Smooth muscle cell (in vitro differentiated cells): ENCODE measurements at regions not wholly inside any gene's neighbourhood (a gene's known extent, or its start where the extent isn't known, plus 50 kb on each side); places are given as distances from the start of the nearest gene placed in this dataset.

Experiments
- DNase-seq: peaks from one replicate; lab custom pipeline; 2025; ENCODE audit not compliant: unreplicated experiment; lab: John Stamatoyannopoulos, UW
- H2AFZ ChIP-seq: fragments of 200-600 bp; sonication (generic); 2 replicates; pipeline ENCODE4 v1.6.0; 2016; ENCODE audit warnings: antibody characterized with exemption, low read depth, mild to moderate bottlenecking
- H3F3A ChIP-seq: fragments of 200-600 bp; sonication (generic); 2 replicates; pipeline ENCODE4 v1.6.0; 2017; ENCODE audit warnings: antibody characterized with exemption, low read depth
- H3K27ac ChIP-seq: fragments of 200-600 bp; sonication (generic); 2 replicates; pipeline ENCODE4 v1.5.1; 2016; ENCODE audit warnings: low read depth, mild to moderate bottlenecking
- H3K27me3 ChIP-seq: fragments of 200-600 bp; sonication (generic); 2 replicates; pipeline ENCODE4 v1.6.1; 2016; ENCODE audit warnings: low read depth, mild to moderate bottlenecking
- H3K36me3 ChIP-seq: fragments of 200-600 bp; sonication (generic); 2 replicates; pipeline ENCODE4 v1.5.1; 2016; ENCODE audit warnings: low read depth
- H3K4me1 ChIP-seq: fragments of 200-600 bp; sonication (generic); 2 replicates; pipeline ENCODE4 v1.5.1; 2016; ENCODE audit warnings: low read depth
- H3K4me2 ChIP-seq: fragments of 200-600 bp; sonication (generic); 2 replicates; pipeline ENCODE4 v1.6.0; 2016; ENCODE audit warnings: mild to moderate bottlenecking
- H3K4me3 ChIP-seq: fragments of 200-600 bp; sonication (generic); 2 replicates; pipeline ENCODE4 v1.5.1; 2016; ENCODE audit warnings: mild to moderate bottlenecking
- H3K79me2 ChIP-seq: fragments of 200-600 bp; sonication (generic); 2 replicates; pipeline ENCODE4 v1.6.0; 2016; ENCODE audit warnings: low read depth, mild to moderate bottlenecking
- H3K9ac ChIP-seq: fragments of 200-600 bp; sonication (generic); 2 replicates; pipeline ENCODE4 v1.6.0; 2016; ENCODE audit warnings: low read depth
- H3K9me3 ChIP-seq: fragments of 200-600 bp; sonication (generic); replicated peaks from 2 replicates; pipeline ENCODE4 v1.5.1; 2016; ENCODE audit warnings: low read depth
- H4K20me1 ChIP-seq: fragments of 200-600 bp; sonication (generic); 2 replicates; pipeline ENCODE4 v1.6.0; 2016; ENCODE audit warnings: low read depth
- WGBS: methylation state at CpG from one replicate; pipeline ENCODE4 v1.1.7; 2016; ENCODE audit warnings: low lambda C conversion rate; 5-methylcytosine and 5-hydroxymethylcytosine counted together
- TF ChIP-seq, protein P1 (sequence below): fragments of 200-600 bp; sonication (generic); IDR thresholded peaks from 2 replicates; pipeline ENCODE4 v1.5.1; 2017; ENCODE audit warnings: borderline replicate concordance, mild to moderate bottlenecking, antibody characterized with exemption; ENCODE audit not compliant: insufficient read depth, poor library complexity, severe bottlenecking

DNA sequence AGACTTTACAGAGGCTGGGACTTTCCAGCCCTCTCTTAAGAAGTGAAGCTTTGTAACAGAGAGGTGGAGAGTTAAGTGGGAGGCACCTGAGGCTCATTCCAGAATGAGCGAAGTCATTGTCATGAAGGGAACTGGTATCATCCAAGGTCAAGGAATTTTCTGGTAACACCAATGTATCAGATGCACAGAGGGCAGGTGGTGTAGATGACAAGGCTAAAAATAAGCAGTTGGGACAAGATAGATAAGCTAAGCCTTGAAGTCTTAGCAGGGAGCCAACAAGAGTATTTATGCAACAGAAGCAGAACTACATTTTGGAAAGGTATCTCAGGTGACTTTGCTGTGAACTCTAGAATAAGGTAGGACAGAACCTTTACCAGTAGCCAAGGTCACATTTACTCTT lies 257.0 kb upstream of the AUTS2 start:
- H3K4me1 ChIP-seq, result no peaks in the 10 kb centered on the region
- H3K27ac ChIP-seq, result no peak overlapping the region
- TF ChIP-seq, protein P1, sequence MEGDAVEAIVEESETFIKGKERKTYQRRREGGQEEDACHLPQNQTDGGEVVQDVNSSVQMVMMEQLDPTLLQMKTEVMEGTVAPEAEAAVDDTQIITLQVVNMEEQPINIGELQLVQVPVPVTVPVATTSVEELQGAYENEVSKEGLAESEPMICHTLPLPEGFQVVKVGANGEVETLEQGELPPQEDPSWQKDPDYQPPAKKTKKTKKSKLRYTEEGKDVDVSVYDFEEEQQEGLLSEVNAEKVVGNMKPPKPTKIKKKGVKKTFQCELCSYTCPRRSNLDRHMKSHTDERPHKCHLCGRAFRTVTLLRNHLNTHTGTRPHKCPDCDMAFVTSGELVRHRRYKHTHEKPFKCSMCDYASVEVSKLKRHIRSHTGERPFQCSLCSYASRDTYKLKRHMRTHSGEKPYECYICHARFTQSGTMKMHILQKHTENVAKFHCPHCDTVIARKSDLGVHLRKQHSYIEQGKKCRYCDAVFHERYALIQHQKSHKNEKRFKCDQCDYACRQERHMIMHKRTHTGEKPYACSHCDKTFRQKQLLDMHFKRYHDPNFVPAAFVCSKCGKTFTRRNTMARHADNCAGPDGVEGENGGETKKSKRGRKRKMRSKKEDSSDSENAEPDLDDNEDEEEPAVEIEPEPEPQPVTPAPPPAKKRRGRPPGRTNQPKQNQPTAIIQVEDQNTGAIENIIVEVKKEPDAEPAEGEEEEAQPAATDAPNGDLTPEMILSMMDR, result no peak
- H3K4me2 ChIP-seq, result no peak overlapping the region
- no peaks in the 10 kb centered on the region for H3K79me2 ChIP-seq
- H4K20me1 ChIP-seq, result no peaks in the 10 kb centered on the region
- H3K4me3 ChIP-seq, result no peak overlapping the region
- 89% methylated on average over 1 of the region's 1 CpG for WGBS
- H2AFZ ChIP-seq, result no peak overlapping the region
- H3K27me3 ChIP-seq, result no peaks in the 10 kb centered on the region
- H3K9me3 ChIP-seq, result no peaks in the 10 kb centered on the region
- H3F3A ChIP-seq, result peaks cover 5% of the 10 kb centered on the region
- no peaks in the 10 kb centered on the region for H3K36me3 ChIP-seq
- H3K9ac ChIP-seq, result no peak overlapping the region
- no peak for DNase-seq

DNA sequence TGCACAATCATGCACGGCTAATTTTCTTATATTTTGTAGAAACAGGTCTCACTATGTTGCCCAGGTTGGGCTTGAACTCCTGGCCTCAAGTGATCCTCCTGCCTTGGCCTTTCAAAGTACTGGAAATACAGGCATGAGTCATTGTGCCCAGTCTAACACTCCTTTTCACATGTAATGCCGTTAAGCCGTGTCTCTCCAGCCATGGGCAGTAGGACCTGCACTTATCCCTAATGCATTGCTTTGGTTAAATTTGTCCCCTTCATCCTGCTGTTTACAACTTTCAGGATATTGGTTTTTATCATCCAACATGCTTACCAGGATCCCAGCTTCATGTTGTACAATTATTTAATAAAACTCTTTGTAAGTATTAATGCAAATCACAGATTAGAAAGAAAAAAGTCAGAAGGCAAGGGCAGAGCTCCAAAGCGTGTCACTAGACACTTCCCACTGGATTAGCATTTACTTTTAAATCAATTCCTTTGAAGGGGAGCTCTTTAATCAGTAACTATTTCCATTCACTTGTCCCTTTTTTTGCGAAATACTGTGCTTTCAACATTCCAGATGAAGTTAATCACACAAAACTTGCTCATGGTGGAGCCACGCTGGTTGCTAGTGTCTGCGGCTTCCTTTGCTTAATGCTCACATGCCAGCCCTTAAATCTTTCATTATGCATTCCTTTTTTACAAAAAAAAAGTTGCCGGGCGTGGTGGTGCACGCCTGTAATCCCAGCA lies 256.0 kb upstream of the AUTS2 start:
- Histone ChIP-seq H3K4me3 (no peak overlapping the region), H3K4me1 (no peaks in the 10 kb centered on the region), H3K36me3 (no peaks in the 10 kb centered on the region), H3K27me3 (no peaks in the 10 kb centered on the region), H3K9ac (no peak overlapping the region), H2AFZ (no peak overlapping the region), H3K27ac (no peak overlapping the region), H3F3A (peaks cover 5% of the 10 kb centered on the region), H3K4me2 (no peak overlapping the region), H3K9me3 (no peaks in the 10 kb centered on the region), H4K20me1 (no peaks in the 10 kb centered on the region), H3K79me2 (no peaks in the 10 kb centered on the region)
- no peak for DNase-seq
- WGBS, result 60% methylated on average over 10 of the region's 10 CpGs
- TF ChIP-seq, protein P1, result no peak

- H3K9ac ChIP-seq, result no peak overlapping the region
- H4K20me1 ChIP-seq, result no peaks in the 10 kb centered on the region
- DNase-seq, result no peak
- H2AFZ ChIP-seq, result no peak overlapping the region
- no peaks in the 10 kb centered on the region for H3K36me3 ChIP-seq
- H3K4me2 ChIP-seq, result no peak overlapping the region
- no peaks in the 10 kb centered on the region for H3K4me1 ChIP-seq
- 38% methylated on average over 3 of the region's 3 CpGs for WGBS
- no peak overlapping the region for H3K27ac ChIP-seq
- H3K4me3 ChIP-seq, result no peak overlapping the region
- TF ChIP-seq, protein P1, result no peak
- peaks cover 6% of the 10 kb centered on the region for H3K27me3 ChIP-seq
- no peaks in the 10 kb centered on the region for H3K9me3 ChIP-seq
- H3K79me2 ChIP-seq, result no peaks in the 10 kb centered on the region
- no peaks in the 10 kb centered on the region for H3F3A ChIP-seq
These were observed 249.0 kb upstream of the AUTS2 start for GRCh38 chr7:69349291-69349690.
